SK-N-SH (cell line): ENCODE measurements at regions not wholly inside any gene's neighbourhood (a gene's known extent, or its start where the extent isn't known, plus 50 kb on each side); places are given as distances from the start of the nearest gene placed in this dataset.

Experiments
- CTCF ChIA-PET: fragments of 300-600, 350-600 bp; formaldehyde crosslinking; extraction: SDS; loops from one replicate; lab custom pipeline; 2021; lab: Yijun Ruan, JAX
- POLR2A ChIA-PET: fragments of 350-600 bp; sonication (Branson Sonifier 250); formaldehyde crosslinking; extraction: SDS; loops from one replicate; lab custom pipeline; 2020; ENCODE audit warnings: antibody characterized with exemption, inconsistent platforms; lab: Yijun Ruan, JAX
- DNase-seq: peaks from one replicate; pipeline ENCODE4 v3.0.0; 2012
- H2AFZ ChIP-seq: fragments of 200-600 bp; sonication (generic); 2 replicates; pipeline ENCODE4 v1.8.1; 2016; ENCODE audit warnings: antibody characterized with exemption, mild to moderate bottlenecking, low read depth
- H3F3A ChIP-seq: fragments of 200-600 bp; sonication (generic); replicated peaks from 2 replicates; pipeline ENCODE3; 2016; ENCODE audit warnings: antibody characterized with exemption, mild to moderate bottlenecking; ENCODE audit not compliant: insufficient read depth
- H3K27ac ChIP-seq, 2 experiments: fragments of 200-500 bp in 1 of 2; fragments of 200-600 bp in 1 of 2; sonication (Bioruptor generic) in 1 of 2; sonication (generic), shearing (Covaris generic) in 1 of 2; 2 replicates each; pipeline versions ENCODE4 v1.5.1 to v1.6.1; 2014 to 2016; ENCODE audit warnings: low read depth in 2 of 2, inconsistent platforms in 1 of 2, low read length in 1 of 2, mild to moderate bottlenecking in 1 of 2, mixed read lengths in 1 of 2
- H3K27me3 ChIP-seq: fragments of 200-600 bp; sonication (generic), shearing (Covaris generic); 2 replicates; pipeline ENCODE4 v1.6.1; 2016; ENCODE audit warnings: mixed run types; ENCODE audit not compliant: insufficient read depth
- H3K36me3 ChIP-seq, 2 experiments: fragments of 200-500 bp in 1 of 2; fragments of 200-600 bp in 1 of 2; sonication (Bioruptor generic) in 1 of 2; sonication (generic) in 1 of 2; replicated peaks in 1 of 2; 2 replicates each; pipeline versions ENCODE3 to v1.5.1; 2014 to 2016; ENCODE audit warnings: low read length in 1 of 2, mild to moderate bottlenecking in 1 of 2; ENCODE audit not compliant: insufficient read depth in 2 of 2, control insufficient read depth in 1 of 2
- H3K4me1 ChIP-seq, 2 experiments: fragments of 200-500 bp in 1 of 2; fragments of 200-600 bp in 1 of 2; sonication (Bioruptor generic) in 1 of 2; sonication (generic), shearing (Covaris generic) in 1 of 2; 2 replicates each; pipeline versions ENCODE4 v1.5.1 to v1.6.1; 2014 to 2016; ENCODE audit warnings: low read depth in 1 of 2, low read length in 1 of 2, mixed run types in 1 of 2; ENCODE audit not compliant: insufficient read depth in 2 of 2, control insufficient read depth in 1 of 2
- H3K4me2 ChIP-seq: fragments of 200-600 bp; sonication (generic), shearing (Covaris generic); 2 replicates; pipeline ENCODE4 v1.6.1; 2017; ENCODE audit warnings: mixed run types
- H3K4me3 ChIP-seq, 2 experiments: fragments of 200-500 bp in 1 of 2; fragments of 200-600 bp in 1 of 2; sonication (Bioruptor generic) in 1 of 2; sonication (generic), shearing (Covaris generic) in 1 of 2; 2 replicates each; pipeline versions ENCODE4 v1.5.1 to v1.8.1; 2014 to 2016; ENCODE audit warnings: low read depth in 2 of 2, inconsistent platforms in 1 of 2, low read length in 1 of 2, mild to moderate bottlenecking in 1 of 2, mixed read lengths in 1 of 2, moderate library complexity in 1 of 2
- H3K79me2 ChIP-seq: fragments of 200-600 bp; sonication (generic); 2 replicates; pipeline ENCODE4 v1.8.1; 2017; ENCODE audit warnings: mild to moderate bottlenecking; ENCODE audit not compliant: insufficient read depth
- H3K9ac ChIP-seq: fragments of 200-600 bp; sonication (generic); 2 replicates; pipeline ENCODE4 v1.6.1; 2017; ENCODE audit warnings: mixed run types
- H3K9me2 ChIP-seq: fragments of 200-600 bp; sonication (generic); 2 replicates; pipeline ENCODE4 v1.6.1; 2017; ENCODE audit warnings: mixed run types
- H3K9me3 ChIP-seq: fragments of 200-600 bp; sonication (generic); 2 replicates; pipeline ENCODE4 v1.6.1; 2017; ENCODE audit warnings: mixed run types, mild to moderate bottlenecking, moderate library complexity
- H4K20me1 ChIP-seq: fragments of 200-600 bp; sonication (generic); 2 replicates; pipeline ENCODE4 v1.6.1; 2017; ENCODE audit warnings: mild to moderate bottlenecking, mixed run types; ENCODE audit not compliant: insufficient read depth
- CHD2 ChIP-seq: fragments of 150-350 bp; IDR thresholded peaks from 2 replicates; pipeline ENCODE4 v1.6.1; 2018; ENCODE audit warnings: low read length; ENCODE audit not compliant: partially characterized antibody
- ELF1 ChIP-seq: IDR thresholded peaks from 2 replicates; pipeline ENCODE4 v1.4.0; 2012
- EP300 ChIP-seq, 2 experiments: IDR thresholded peaks; 2 replicates each; pipeline versions ENCODE4 v1.4.0 to v1.6.1; 2012; ENCODE audit warnings: borderline replicate concordance in 1 of 2, low read depth in 1 of 2, low read length in 1 of 2
- EZH2phosphoT487 ChIP-seq: fragments of 200-600 bp; sonication (generic); IDR thresholded peaks from 2 replicates; pipeline ENCODE4 v1.6.1; 2017; ENCODE audit warnings: low read depth, mixed run types, mild to moderate bottlenecking, antibody characterized with exemption, moderate library complexity, borderline replicate concordance
- GATA2 ChIP-seq: sonication (generic); formaldehyde crosslinking; IDR thresholded peaks from 2 replicates; pipeline ENCODE4 v1.5.0; 2020; ENCODE audit warnings: mild to moderate bottlenecking, missing genetic modification reagents
- IRF3 ChIP-seq: fragments of 150-350 bp; IDR thresholded peaks from 2 replicates; pipeline ENCODE4 v1.6.1; 2016; ENCODE audit warnings: mild to moderate bottlenecking, low read depth, low read length
- MEF2A ChIP-seq: IDR thresholded peaks from 2 replicates; pipeline ENCODE4 v1.4.0; 2012; ENCODE audit warnings: low read depth, borderline replicate concordance
- MXI1 ChIP-seq: IDR thresholded peaks from 2 replicates; pipeline ENCODE4 v1.6.1; 2012; ENCODE audit warnings: mild to moderate bottlenecking, low read depth, low read length, improper control_type of control experiment
- NFIC ChIP-seq: IDR thresholded peaks from 2 replicates; pipeline ENCODE4 v1.4.0; 2012; ENCODE audit warnings: borderline replicate concordance
- NRF1 ChIP-seq: IDR thresholded peaks from 2 replicates; pipeline ENCODE4 v1.6.1; 2012; ENCODE audit warnings: low read depth, mild to moderate bottlenecking, low read length
- POLR2AphosphoS5 ChIP-seq: IDR thresholded peaks from 2 replicates; pipeline ENCODE4 v1.6.1; 2012; ENCODE audit warnings: low read depth, low read length
- RAD21 ChIP-seq: IDR thresholded peaks from 2 replicates; pipeline ENCODE4 v1.6.1; 2012; ENCODE audit warnings: mild to moderate bottlenecking, low read length
- REST ChIP-seq: IDR thresholded peaks from 2 replicates; pipeline ENCODE4 v1.6.1; 2012; ENCODE audit warnings: mild to moderate bottlenecking, low read depth, low read length, moderate library complexity
- RFX5 ChIP-seq: IDR thresholded peaks from 2 replicates; pipeline ENCODE4 v1.6.1; 2012; ENCODE audit warnings: mild to moderate bottlenecking, improper control_type of control experiment, low read length
- SIN3A ChIP-seq: IDR thresholded peaks from 2 replicates; pipeline ENCODE4 v1.6.1; 2012; ENCODE audit warnings: low read depth, mild to moderate bottlenecking, low read length, moderate library complexity, borderline replicate concordance
- TAF1 ChIP-seq: IDR thresholded peaks from 2 replicates; pipeline ENCODE4 v1.6.1; 2012; ENCODE audit warnings: low read depth, mild to moderate bottlenecking, low read length, moderate library complexity, borderline replicate concordance
- TCF12 ChIP-seq: IDR thresholded peaks from 2 replicates; pipeline ENCODE4 v1.4.0; 2012
- TEAD4 ChIP-seq: IDR thresholded peaks from 2 replicates; pipeline ENCODE4 v1.4.0; 2012; ENCODE audit warnings: mild to moderate bottlenecking, borderline replicate concordance; ENCODE audit not compliant: insufficient read depth
- USF2 ChIP-seq: fragments of 150-350 bp; IDR thresholded peaks from 2 replicates; pipeline ENCODE4 v1.6.1; 2017; ENCODE audit warnings: antibody characterized with exemption, low read length, low read depth, borderline replicate concordance
- YY1 ChIP-seq: IDR thresholded peaks from 2 replicates; pipeline ENCODE4 v1.4.0; 2012; ENCODE audit warnings: low read depth, mild to moderate bottlenecking
- ZBTB33 ChIP-seq: IDR thresholded peaks from 2 replicates; pipeline ENCODE4 v1.4.0; 2012; ENCODE audit warnings: low read depth, borderline replicate concordance
- WGBS: methylation state at CpG from one replicate; pipeline ENCODE4 v1.1.6; 2017; ENCODE audit warnings: low lambda C conversion rate; 5-methylcytosine and 5-hydroxymethylcytosine counted together
- TF ChIP-seq, protein P1 (sequence below): IDR thresholded peaks from 2 replicates; pipeline ENCODE4 v1.4.0; 2012; ENCODE audit warnings: low read depth, borderline replicate concordance
- TF ChIP-seq, protein P2 (sequence below): IDR thresholded peaks from 2 replicates; pipeline ENCODE4; 2012

DNA sequence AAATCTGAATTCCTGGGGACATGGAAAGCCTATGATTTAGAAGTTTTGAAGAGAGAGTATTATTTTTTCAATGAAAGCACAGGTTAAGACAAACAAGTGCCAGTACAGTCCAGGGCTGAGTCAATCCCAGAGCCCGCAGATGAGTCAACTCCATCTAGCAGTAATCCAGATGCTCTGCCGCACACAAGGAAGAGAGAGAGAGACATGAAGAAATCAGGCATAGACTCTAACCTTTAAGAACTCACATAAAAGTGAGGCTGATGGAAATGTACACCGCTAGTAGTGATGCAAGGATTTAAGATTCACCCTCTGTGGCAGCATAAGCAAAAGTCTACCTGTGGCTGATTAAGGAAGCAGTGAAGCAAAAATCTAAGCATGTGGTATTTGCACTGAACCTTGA, 651.5 kb downstream of the TNS3 start:
- Histone ChIP-seq H3K79me2 (no peaks in the 10 kb centered on the region), H3K27ac (peak overlapping the region in 1 of 2 experiments; percentile 64; a peak in 2 of 4 replicates), H3K9me3 (no peaks in the 10 kb centered on the region), H3K4me1 (peaks cover 22 to 32% of the 10 kb centered on the region in 2 experiments), H3K4me3 (no peak overlapping the region), H3K36me3 (no peaks in the 10 kb centered on the region), H2AFZ (no peak overlapping the region), H4K20me1 (no peaks in the 10 kb centered on the region), H3F3A (peaks cover 29% of the 10 kb centered on the region), H3K27me3 (no peaks in the 10 kb centered on the region), H3K4me2 (peak overlapping the region; percentile 22; the same call in 1 of the 2 replicates), H3K9ac (no peak overlapping the region), H3K9me2 (no peaks in the 10 kb centered on the region)
- no peak for DNase-seq
- ChIA-PET CTCF (no interaction called here), POLR2A (no interaction called here)
- 15% methylated on average over 3 of the region's 3 CpGs for WGBS
- TF ChIP-seq YY1 (peak; percentile 69; the same call in 1 of the 2 replicates), REST (peak; percentile 39; the same call in 1 of the 2 replicates), NFIC (peak; percentile 79), ZBTB33 (no peak), ELF1 (no peak), EP300 (IDR thresholded peaks at IDR 0.05; ENCODE audit: borderline replicate concordance in 1 of 2, low read depth in 1 of 2, low read length in 1 of 2) (peak in 1 of 2 experiments; percentile 81; a peak in 2 of 4 replicates), MXI1 (no peak), GATA2 (CRISPR knock-in tag) (no peak), USF2 (no peak), NRF1 (no peak), RAD21 (no peak), RFX5 (no peak), TAF1 (0 out of 2 replicates have a peak, but pooled peaks have one; percentile 37), CHD2 (no peak), SIN3A (no peak), POLR2AphosphoS5 (peak; percentile 67; the same call in 1 of the 2 replicates), TCF12 (peak; percentile 97), TEAD4 (peak; percentile 63; the same call in 1 of the 2 replicates), EZH2phosphoT487 (no peak), IRF3 (no peak), MEF2A (no peak)
- TF ChIP-seq, protein P1, sequence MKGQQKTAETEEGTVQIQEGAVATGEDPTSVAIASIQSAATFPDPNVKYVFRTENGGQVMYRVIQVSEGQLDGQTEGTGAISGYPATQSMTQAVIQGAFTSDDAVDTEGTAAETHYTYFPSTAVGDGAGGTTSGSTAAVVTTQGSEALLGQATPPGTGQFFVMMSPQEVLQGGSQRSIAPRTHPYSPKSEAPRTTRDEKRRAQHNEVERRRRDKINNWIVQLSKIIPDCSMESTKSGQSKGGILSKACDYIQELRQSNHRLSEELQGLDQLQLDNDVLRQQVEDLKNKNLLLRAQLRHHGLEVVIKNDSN: no peak
- TF ChIP-seq, protein P2, sequence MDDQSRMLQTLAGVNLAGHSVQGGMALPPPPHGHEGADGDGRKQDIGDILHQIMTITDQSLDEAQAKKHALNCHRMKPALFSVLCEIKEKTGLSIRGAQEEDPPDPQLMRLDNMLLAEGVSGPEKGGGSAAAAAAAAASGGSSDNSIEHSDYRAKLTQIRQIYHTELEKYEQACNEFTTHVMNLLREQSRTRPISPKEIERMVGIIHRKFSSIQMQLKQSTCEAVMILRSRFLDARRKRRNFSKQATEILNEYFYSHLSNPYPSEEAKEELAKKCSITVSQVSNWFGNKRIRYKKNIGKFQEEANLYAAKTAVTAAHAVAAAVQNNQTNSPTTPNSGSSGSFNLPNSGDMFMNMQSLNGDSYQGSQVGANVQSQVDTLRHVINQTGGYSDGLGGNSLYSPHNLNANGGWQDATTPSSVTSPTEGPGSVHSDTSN: peak; percentile 80
